Breast epithelium (tissue), 3 donors: ENCODE measurements at regions not wholly inside any gene's neighbourhood (a gene's known extent, or its start where the extent isn't known, plus 50 kb on each side); places are given as distances from the start of the nearest gene placed in this dataset.
"Not testable (repeated sequence)": the region's sequence is repeated elsewhere in the genome, so short reads cannot be mapped to it uniquely, and the experiment has no call there.

Experiments used
- POLR2A ChIP-seq: fragments of 450-650 bp; IDR thresholded peaks from one replicate; pipeline ENCODE4 v1.6.1; 2016; ENCODE audit warnings: antibody characterized with exemption, mild to moderate bottlenecking, moderate library complexity
- POLR2AphosphoS5 ChIP-seq, 3 donors: sonication (generic); formaldehyde crosslinking; IDR thresholded peaks; one replicate each; pipeline ENCODE4 v1.6.1; 2017; ENCODE audit warnings: antibody characterized with exemption in 3 of 3

DNA sequence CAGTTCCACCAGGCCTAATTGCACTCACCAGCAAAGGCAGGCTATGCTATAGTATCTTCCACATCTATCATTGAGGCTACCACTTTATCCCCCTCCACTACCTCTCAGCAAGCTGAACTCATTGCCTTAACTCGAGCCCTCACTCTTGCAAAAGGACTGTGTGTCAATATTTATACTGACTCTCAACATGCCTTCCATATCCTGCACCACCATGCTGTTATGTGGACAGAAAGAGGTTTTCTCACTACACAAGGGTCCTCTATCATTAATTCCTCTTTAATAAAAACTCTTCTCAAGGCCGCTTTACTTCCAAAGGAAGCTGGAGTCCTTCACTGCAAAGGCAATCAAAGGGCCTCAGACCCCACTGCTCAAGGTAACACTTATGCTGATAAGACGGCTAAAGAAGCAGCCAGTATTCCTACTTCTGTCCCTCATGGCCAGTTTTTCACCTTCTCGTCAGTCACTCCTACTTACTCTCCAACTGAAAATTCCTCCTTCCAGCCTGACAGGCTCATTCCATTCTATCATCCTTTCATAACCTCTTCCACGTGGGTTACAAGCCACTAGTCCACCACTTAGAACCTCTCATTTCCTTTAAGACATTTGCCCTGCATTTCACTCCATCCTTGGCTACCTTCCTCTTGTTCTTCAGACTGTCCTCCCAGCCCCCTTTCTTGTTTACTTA, 1110.9 kb upstream of the TMEM132C start:
- not testable (repeated sequence) for TF ChIP-seq POLR2AphosphoS5 (IDR thresholded peaks at IDR 0.05); POLR2A
